Suppressor macrophage treated with lipopolysaccharide for 1 hour (primary cell): ENCODE measurements at regions not wholly inside any gene's neighbourhood (a gene's known extent, or its start where the extent isn't known, plus 50 kb on each side); places are given as distances from the start of the nearest gene placed in this dataset.

Experiments
- DNase-seq, 3 donors: peaks; one replicate each; pipeline ENCODE4 v3.0.0-alpha.2; 2020 to 2022

- no peak for DNase-seq
Measured at GRCh38 chr10:36688717-36689116, 436.7 kb upstream of the ANKRD30A start.

DNA sequence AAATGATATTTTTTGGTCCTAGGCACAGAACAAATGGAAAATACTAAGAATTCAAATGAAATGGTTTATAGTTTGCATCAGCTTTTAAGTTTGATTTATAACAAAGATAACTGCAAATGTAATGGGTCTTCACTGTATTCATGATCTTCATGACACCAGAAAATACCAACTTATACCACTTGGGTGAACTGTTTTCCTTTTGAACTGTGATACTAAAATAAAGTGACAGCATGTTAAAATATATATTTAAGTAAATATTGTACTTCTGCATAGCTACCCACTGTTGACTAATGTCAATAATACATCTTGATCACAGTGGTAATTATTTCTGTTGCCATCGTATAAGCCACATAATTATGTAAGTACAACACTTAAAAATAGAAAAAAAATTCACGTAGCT lies 442.0 kb upstream of the ANKRD30A start:
- no peak for DNase-seq

- no peak for DNase-seq
Measured at GRCh38 chr10:36681751-36682632, 443.4 kb upstream of the ANKRD30A start.

DNA sequence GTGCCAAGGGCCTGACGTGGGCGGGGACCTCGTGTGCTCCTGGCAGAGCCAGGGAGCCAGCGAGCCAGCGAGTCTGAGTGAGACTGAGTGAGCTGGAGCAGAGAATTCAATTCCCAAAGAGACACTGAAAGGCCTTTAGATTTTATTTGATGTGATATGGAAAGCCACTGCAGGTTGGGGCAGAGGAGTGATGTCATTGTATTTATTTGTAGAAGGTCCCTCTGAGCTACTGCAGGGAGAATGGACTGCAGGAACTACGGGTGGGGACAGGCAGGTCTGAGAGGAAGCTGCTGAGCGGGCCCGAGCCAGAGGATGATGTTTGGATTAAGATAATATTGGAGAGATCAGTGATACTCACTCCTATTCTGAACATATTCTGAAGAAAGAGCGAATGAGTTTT lies 445.8 kb upstream of the ANKRD30A start:
- no peak for DNase-seq

DNA sequence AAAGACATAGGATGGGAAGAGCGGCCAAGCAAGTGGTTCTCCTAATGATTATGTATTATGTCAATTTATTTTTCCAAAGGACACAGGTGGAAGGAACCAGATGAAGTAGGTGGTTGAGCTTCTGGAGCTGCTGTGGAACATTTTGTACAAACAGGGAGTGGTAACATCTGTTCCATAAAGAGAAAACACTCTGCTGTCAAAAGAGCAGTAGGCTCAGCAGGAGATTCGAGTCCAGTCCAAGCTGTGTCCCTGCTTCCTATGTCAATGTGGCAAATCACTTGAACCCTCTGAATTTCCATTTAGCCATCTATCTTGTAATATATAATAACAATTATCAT lies 448.0 kb upstream of the ANKRD30A start:
- DNase-seq: no peak

GRCh38 chr10:36676756-36677430 lies 448.5 kb upstream of the ANKRD30A start:
- DNase-seq: no peak

DNA sequence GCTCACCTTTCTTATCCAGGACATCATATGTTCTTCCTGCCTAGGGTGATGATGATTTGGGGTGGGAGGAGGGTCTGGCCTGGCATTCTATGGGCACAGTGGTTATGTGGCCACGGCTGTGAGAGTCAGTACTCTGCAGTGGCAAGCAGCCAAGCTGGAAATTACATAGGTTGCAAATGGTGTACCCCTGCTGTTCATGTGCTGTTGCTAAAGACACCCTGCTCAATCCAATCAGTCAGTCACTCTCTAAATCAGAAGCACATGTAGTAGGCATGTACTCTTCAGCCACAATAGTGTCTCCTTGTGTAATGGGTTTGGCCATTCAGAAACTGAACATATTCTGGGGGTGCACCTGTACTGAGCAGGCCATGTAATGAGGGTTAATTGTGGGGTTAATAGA lies 449.1 kb upstream of the ANKRD30A start:
- no peak for DNase-seq

DNA sequence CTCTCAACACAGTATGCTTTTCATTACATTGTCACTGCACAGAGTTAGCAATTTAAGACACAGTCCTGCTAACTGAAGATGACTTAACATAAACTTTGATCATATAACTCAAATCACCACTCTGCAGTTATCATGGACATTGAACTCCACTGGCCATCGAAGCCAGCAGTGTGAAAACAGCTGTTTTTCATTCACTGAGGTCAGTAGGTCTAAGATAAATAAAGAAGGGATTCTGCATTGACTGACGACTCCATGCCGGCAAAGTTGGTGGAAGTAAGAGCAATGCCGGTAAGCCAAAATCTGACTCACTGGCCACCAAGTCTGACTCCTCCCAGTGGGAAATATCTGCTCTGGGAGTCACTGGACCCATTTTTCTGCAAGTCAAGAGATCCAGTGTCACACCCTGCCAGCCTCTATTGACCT lies 449.9 kb upstream of the ANKRD30A start:
- DNase-seq: no peak

GRCh38 chr10:36671607-36672006 lies 453.8 kb upstream of the ANKRD30A start:
- no peak for DNase-seq

- DNase-seq: no peak
Measured at GRCh38 chr10:36670621-36671402, 454.6 kb upstream of the ANKRD30A start.

DNA sequence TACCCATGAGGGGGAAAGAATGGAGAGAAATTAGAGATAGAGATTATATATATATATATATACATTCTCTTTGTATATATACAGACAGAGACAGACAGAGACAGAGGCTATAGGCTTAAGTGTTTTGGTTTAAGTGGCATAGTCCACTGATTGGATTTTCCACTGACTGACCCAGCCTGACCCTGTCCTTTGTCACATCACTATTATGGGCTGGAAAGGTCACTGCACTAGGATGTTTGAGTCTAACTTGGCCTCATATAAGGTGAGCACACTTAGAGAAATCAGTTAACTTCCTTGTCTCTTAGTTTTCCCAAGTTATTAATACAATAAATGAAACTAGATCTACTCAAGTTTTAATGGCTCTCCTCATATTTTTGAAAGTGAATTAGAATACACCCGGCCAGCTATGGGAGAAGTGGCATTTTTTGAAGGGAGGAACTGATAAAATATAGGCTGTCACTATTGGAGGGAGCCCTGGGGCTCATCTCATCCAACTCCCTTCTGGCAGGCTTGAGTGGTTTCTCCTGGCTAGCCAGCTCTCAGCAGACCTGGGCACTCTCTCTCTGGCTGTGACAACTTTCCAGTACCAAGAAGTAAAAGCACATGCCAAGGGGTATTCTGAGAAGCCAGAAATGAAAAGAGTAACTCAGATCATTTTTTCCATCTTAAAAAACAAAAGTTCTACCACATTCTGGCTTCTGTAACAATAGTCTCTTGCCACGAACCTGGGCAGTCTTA lies 455.6 kb upstream of the ANKRD30A start:
- no peak for DNase-seq

DNA sequence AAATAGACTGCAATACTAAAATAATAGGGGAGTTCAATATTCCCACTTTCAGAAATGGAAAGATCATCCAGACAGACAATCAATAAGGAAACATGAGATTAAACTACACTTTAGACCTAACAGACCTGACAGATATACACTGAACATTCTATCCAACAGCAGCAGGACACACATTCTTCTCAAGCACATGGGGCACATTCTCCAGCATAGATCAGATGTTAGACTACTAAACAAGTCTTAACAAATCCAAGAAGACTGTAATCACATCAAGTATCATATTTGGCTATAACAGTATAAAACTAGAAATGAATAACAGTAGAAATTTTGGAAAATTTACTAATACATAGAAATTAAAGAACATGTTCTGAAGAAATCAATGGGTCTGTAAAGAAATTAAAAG lies 458.9 kb upstream of the ANKRD30A start:
- DNase-seq: no peak

DNA sequence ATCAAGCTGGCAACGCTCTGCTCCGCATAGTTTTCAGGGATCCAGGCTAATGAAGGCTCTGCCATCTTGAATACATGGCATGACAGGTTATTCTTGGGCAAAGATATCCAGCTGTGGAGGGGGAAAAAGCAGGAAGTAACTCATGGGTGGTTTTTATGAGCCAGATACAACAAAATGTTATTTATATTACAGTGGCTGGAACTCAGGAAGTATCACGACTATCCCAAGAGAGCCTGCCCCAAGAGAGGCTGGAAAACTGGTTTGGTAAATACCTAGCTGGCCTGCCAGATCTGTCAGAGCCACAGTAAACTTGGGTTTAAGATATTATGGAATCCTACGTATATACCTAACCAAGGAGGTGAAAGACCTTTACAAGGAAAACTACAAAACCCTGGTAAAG lies 462.8 kb upstream of the ANKRD30A start:
- no peak for DNase-seq

GRCh38 chr10:36650274-36650673 lies 475.1 kb upstream of the ANKRD30A start:
- no peak for DNase-seq

DNA sequence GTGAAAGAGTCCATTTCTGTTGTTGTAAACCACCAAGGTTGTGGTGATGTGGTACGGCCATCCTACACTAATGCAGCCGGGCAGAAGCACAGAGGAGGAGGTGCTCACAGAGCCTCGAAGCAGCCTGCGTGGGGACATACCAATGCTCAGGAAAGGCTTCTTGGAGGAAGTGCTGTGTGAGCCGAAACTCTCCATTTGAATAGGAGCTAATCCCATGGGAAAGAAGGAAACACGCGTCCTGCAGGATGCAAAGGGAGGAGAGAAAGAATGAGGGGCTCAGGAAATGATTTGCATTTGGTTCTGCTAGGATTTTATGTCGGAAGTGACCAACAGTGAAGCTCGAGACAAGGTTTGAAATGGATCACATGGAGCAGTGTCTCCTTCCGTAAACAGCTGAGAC lies 477.9 kb upstream of the ANKRD30A start:
- DNase-seq: no peak

DNA sequence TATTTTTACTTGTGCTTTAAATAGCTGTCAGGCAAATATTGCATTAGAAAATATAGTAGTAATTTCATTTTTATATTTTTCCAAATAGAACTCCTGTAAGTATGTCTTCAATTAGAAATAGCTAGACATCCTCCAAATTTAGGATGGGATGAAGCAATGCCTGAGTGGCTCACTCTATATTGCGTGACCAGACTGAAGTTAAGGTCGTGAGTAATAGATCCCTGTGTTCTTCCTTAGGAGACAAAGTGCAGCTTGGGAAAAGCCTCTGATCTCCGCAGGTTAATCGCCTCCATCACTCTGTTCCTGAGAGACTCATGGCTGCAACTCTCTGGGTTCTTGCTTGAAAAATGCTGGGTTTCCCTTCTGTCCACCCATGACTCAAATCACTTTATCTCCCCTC lies 484.8 kb upstream of the ANKRD30A start:
- DNase-seq: no peak

- no peak for DNase-seq
Measured at GRCh38 chr10:36638462-36639155, 486.8 kb upstream of the ANKRD30A start.

- DNase-seq: no peak
Measured at GRCh38 chr10:36636879-36637278, 488.5 kb upstream of the ANKRD30A start.

DNA sequence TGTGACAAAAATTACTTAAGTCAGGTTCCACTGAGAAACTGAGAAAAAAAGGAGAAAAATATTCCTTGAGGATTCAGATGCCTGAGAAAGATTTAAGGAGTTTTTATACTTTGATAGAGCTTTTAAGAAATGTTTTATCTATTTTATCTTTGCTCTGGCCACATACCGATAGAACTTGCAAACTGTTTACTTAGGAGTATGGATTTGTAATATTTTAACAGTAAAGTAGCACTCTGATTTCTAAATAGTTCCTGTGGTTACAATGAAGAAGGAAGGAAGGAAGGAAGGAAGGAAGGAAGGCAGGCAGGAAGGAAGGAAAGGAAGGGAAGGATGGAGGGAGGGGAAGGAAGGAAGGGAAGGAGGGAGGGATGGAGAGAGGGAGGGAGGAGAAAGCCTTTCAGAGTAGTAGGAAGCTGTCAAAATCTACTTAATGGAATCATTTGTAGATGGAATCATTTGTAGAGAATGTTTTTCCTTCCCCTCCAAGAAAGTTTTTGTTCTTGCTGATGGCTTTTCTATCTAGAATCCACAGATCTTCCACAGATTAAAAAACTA lies 489.0 kb upstream of the ANKRD30A start:
- DNase-seq: no peak

DNA sequence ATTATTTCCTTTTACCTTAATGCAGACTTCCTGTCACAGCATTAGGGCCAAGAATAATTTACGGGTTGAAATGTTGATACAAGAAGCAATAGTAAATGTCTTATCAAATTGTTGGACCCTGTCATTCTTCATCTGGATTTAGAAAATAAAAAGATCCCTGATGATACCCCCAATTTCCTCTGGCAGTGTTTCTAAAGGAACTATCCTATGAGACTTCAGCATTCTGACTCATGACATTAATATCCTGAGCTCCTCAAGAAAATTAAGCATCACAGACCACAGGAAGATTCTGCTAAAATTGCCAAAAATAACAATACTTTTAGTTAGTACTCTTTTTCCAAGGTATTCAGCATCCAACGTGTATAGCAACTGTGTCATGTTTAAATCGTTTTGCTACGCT lies 490.5 kb upstream of the ANKRD30A start:
- DNase-seq: no peak

GRCh38 chr10:36630267-36630666 lies 495.1 kb upstream of the ANKRD30A start:
- DNase-seq: no peak

DNA sequence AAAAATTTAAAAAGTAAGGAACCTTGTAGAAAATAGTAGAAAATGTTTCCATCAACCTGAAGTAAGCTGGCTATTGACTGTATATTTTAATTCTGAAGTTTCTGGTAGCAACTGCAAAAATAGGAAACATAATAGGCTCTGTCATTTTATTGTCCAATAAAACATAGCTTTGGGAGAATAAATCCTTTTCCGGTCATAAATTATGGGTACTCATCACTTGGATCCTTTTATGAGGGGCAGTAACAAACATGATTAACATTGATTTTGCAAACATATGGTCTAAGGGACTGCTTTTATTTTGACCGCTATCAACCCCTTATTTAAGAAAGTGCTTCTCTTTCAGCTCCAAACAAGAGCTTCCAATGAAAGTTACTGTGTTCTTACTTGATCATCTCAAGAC lies 495.9 kb upstream of the ANKRD30A start:
- no peak for DNase-seq
